ENCODE measurements at regions not wholly inside any gene's neighbourhood (a gene's known extent, or its start where the extent isn't known, plus 50 kb on each side); places are given as distances from the start of the nearest gene placed in this dataset.

- no peak for DNase-seq (ENCODE audit: low read depth)
- no peak for TF ChIP-seq CTCF (conservative IDR thresholded peaks at IDR 0.05; ENCODE audit: low read depth, low read length)
- H3K4me3 ChIP-seq (ENCODE audit: low read length): no peak overlapping the region
Observed at GRCh38 chr2:5937321-5937720, 245.1 kb downstream of the SOX11 start.

GRCh38 chr2:5937851-5938565 is 245.8 kb downstream of the SOX11 start:
- no peak for DNase-seq (ENCODE audit: low read depth)
- no peak overlapping the region for H3K4me3 ChIP-seq (ENCODE audit: low read length)
- TF ChIP-seq CTCF (conservative IDR thresholded peaks at IDR 0.05; ENCODE audit: low read depth, low read length): no peak

- no peak for DNase-seq (ENCODE audit: low read depth)
- no peak overlapping the region for H3K4me3 ChIP-seq (ENCODE audit: low read length)
- TF ChIP-seq CTCF (conservative IDR thresholded peaks at IDR 0.05; ENCODE audit: low read depth, low read length): no peak
Observed at GRCh38 chr2:5938566-5938896, 246.3 kb downstream of the SOX11 start.

GRCh38 chr2:5939553-5939952 is 247.4 kb downstream of the SOX11 start:
- no peak for DNase-seq (ENCODE audit: low read depth)
- no peak overlapping the region for H3K4me3 ChIP-seq (ENCODE audit: low read length)
- no peak for TF ChIP-seq CTCF (conservative IDR thresholded peaks at IDR 0.05; ENCODE audit: low read depth, low read length)

GRCh38 chr2:5940596-5941535 is 248.7 kb downstream of the SOX11 start:
- DNase-seq (ENCODE audit: low read depth): no peak
- no peak for TF ChIP-seq CTCF (conservative IDR thresholded peaks at IDR 0.05; ENCODE audit: low read depth, low read length)

GRCh38 chr2:5942204-5942603 is 250.0 kb downstream of the SOX11 start:
- no peak for DNase-seq (ENCODE audit: low read depth)
- TF ChIP-seq CTCF (conservative IDR thresholded peaks at IDR 0.05; ENCODE audit: low read depth, low read length): no peak

More at GRCh38 chr2:5940596-5941535, 248.7 kb downstream of the SOX11 start:
- H3K4me3 ChIP-seq (ENCODE audit: low read length): no peak overlapping the region

More at GRCh38 chr2:5942204-5942603, 250.0 kb downstream of the SOX11 start:
- no peak overlapping the region for H3K4me3 ChIP-seq (ENCODE audit: low read length)

Data from retinal pigment epithelial cell (primary cell).